Adrenal gland (tissue), 5 donors: ENCODE measurements at regions not wholly inside any gene's neighbourhood (a gene's known extent, or its start where the extent isn't known, plus 50 kb on each side); places are given as distances from the start of the nearest gene placed in this dataset.

Experiments used
- POLR2A ChIP-seq, 2 donors: fragments of 450-650 bp; IDR thresholded peaks; one replicate each; pipeline ENCODE4 v1.6.1; 2017; ENCODE audit warnings: antibody characterized with exemption in 2 of 2, mild to moderate bottlenecking in 2 of 2, moderate library complexity in 1 of 2
- TF ChIP-seq, protein P1 (sequence below), 6 experiments: fragments of 450-650 bp in 4 of 6; fragments of 200-600 bp in 2 of 6; sonication (generic) in 1 of 6; IDR thresholded peaks; 1 replicate in 5 of 6; 2 replicates in 1 of 6; pipeline versions ENCODE4 v1.5.1 to v1.8.0; 2016 to 2021; ENCODE audit warnings: antibody characterized with exemption in 6 of 6, mild to moderate bottlenecking in 2 of 6, moderate library complexity in 1 of 6
- donor health status: DM: no; HTN: no; CAD: no.

DNA sequence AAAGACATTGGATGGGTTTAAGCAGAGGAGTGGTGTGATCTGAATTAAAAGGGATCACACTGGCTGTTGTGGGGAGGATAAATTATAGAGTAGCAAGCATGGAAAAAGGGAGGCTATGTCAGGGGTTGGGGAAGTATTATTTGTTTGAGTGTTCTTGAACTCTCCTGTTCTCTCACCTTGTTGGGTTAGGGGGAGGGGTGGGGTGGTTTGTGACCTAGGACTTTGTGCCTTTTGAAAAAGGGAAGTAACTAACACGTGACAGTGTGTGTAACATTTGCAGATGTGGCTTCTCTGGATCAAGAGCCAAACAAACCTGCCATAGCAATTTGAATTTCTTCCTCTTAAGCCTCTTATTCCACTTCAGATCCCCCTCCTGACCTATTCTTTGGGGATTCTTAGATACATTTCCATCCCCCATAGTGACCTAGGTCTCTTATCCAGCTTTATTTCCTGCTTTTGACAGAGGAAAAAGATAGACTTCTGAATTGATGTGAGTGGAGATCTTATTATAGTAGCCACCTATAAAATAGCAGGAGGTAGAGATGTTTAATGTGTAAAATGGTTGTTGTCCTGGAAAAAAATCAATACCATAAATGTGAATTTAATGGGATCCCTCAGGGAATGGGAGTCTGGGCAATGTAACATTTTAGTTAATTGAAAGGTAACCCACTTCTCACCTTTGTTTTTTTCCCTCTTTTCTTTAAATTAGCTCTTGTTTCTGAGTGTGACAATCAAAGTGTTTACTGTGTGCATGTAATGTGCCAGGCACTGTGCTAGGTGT is 120.4 kb downstream of the CT47B1 start:
- no peak for TF ChIP-seq POLR2A (IDR thresholded peaks at IDR 0.05)
- TF ChIP-seq, protein P1, sequence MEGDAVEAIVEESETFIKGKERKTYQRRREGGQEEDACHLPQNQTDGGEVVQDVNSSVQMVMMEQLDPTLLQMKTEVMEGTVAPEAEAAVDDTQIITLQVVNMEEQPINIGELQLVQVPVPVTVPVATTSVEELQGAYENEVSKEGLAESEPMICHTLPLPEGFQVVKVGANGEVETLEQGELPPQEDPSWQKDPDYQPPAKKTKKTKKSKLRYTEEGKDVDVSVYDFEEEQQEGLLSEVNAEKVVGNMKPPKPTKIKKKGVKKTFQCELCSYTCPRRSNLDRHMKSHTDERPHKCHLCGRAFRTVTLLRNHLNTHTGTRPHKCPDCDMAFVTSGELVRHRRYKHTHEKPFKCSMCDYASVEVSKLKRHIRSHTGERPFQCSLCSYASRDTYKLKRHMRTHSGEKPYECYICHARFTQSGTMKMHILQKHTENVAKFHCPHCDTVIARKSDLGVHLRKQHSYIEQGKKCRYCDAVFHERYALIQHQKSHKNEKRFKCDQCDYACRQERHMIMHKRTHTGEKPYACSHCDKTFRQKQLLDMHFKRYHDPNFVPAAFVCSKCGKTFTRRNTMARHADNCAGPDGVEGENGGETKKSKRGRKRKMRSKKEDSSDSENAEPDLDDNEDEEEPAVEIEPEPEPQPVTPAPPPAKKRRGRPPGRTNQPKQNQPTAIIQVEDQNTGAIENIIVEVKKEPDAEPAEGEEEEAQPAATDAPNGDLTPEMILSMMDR (IDR thresholded peaks at IDR 0.05) = no peak
